PC-3 (cell line): ENCODE measurements at regions not wholly inside any gene's neighbourhood (a gene's known extent, or its start where the extent isn't known, plus 50 kb on each side); places are given as distances from the start of the nearest gene placed in this dataset.

Experiments used
- CTCF ChIP-seq: fragments of 300-600 bp; sonication (generic); conservative IDR thresholded peaks from 2 replicates; pipeline ENCODE4 v1.5.1; 2017; ENCODE audit warnings: antibody characterized with exemption, low read depth, mild to moderate bottlenecking, low read length
- EZH2 ChIP-seq: fragments of 300-600 bp; sonication (generic); IDR thresholded peaks from one replicate; pipeline ENCODE4 v1.6.1; 2017; ENCODE audit warnings: antibody characterized with exemption, mild to moderate bottlenecking, low read length; ENCODE audit not compliant: unreplicated experiment
- EZH2phosphoT487 ChIP-seq: fragments of 300-600 bp; sonication (generic); IDR thresholded peaks from 2 replicates; pipeline ENCODE4 v1.6.1; 2018; ENCODE audit warnings: mild to moderate bottlenecking, antibody characterized with exemption, low read length, borderline replicate concordance

- TF ChIP-seq EZH2phosphoT487 (no peak), CTCF (no peak), EZH2 (no peak)
Measured at GRCh38 chr17:22303865-22304264, 611.5 kb downstream of the KCNJ18 start.
